ENCODE measurements at regions not wholly inside any gene's neighbourhood (a gene's known extent, or its start where the extent isn't known, plus 50 kb on each side); places are given as distances from the start of the nearest gene placed in this dataset.

- DNase-seq (ENCODE audit: low spot score): no peak
- TF ChIP-seq CTCF (IDR thresholded peaks at IDR 0.05; ENCODE audit: extremely low read depth, missing control alignments): no peak
These were observed 310.9 kb upstream of the RBMY1B start for GRCh38 chrY:21200246-21200645.

GRCh38 chrY:21227849-21228248 lies 283.3 kb upstream of the RBMY1B start:
- TF ChIP-seq CTCF (IDR thresholded peaks at IDR 0.05; ENCODE audit: extremely low read depth, missing control alignments): no peak
- DNase-seq (ENCODE audit: low spot score): peak; percentile 3

- no peak for DNase-seq (ENCODE audit: low spot score)
- no peak for TF ChIP-seq CTCF (IDR thresholded peaks at IDR 0.05; ENCODE audit: extremely low read depth, missing control alignments)
These were observed 270.9 kb upstream of the RBMY1B start for GRCh38 chrY:21240221-21240620.

GRCh38 chrY:21240662-21241310 lies 270.4 kb upstream of the RBMY1B start:
- no peak for DNase-seq (ENCODE audit: low spot score)
- TF ChIP-seq CTCF (IDR thresholded peaks at IDR 0.05; ENCODE audit: extremely low read depth, missing control alignments): no peak

GRCh38 chrY:21242793-21243192 lies 268.3 kb upstream of the RBMY1B start:
- no peak for DNase-seq (ENCODE audit: low spot score)
- TF ChIP-seq CTCF (IDR thresholded peaks at IDR 0.05; ENCODE audit: extremely low read depth, missing control alignments): no peak

GRCh38 chrY:21246780-21247179 lies 264.4 kb upstream of the RBMY1B start:
- no peak for DNase-seq (ENCODE audit: low spot score)
- no peak for TF ChIP-seq CTCF (IDR thresholded peaks at IDR 0.05; ENCODE audit: extremely low read depth, missing control alignments)

- no peak for TF ChIP-seq CTCF (IDR thresholded peaks at IDR 0.05; ENCODE audit: extremely low read depth, missing control alignments)
- no peak for DNase-seq (ENCODE audit: low spot score)
These were observed 262.5 kb upstream of the RBMY1B start for GRCh38 chrY:21248591-21248990.
